ENCODE measurements at regions not wholly inside any gene's neighbourhood (a gene's known extent, or its start where the extent isn't known, plus 50 kb on each side); places are given as distances from the start of the nearest gene placed in this dataset.

GRCh38 chr5:96150007-96150406 lies 188.4 kb upstream of the ELL2 start:
- TF ChIP-seq CTCF (IDR thresholded peaks at IDR 0.05): no peak
- no peak for TF ChIP-seq POLR2A (IDR thresholded peaks at IDR 0.05)
- no peak for TF ChIP-seq POLR2AphosphoS5 (IDR thresholded peaks at IDR 0.05)
- TF ChIP-seq EP300 (IDR thresholded peaks at IDR 0.05; ENCODE audit: low read depth): no peak
